Gastroesophageal sphincter (tissue), 4 donors: ENCODE measurements at regions not wholly inside any gene's neighbourhood (a gene's known extent, or its start where the extent isn't known, plus 50 kb on each side); places are given as distances from the start of the nearest gene placed in this dataset.

Experiments
- ATAC-seq: fragments of 150-250 bp; one replicate; pipeline ENCODE4 v1.9.1; 2016; ENCODE audit warnings: mild to moderate bottlenecking, moderate library complexity
- H3K27ac ChIP-seq, 4 donors: fragments of 200-600 bp; sonication (generic) in 3 of 4; 1 replicate in 3 of 4; 2 replicates in 1 of 4; pipeline ENCODE4 v1.5.1; 2016 to 2019
- H3K27me3 ChIP-seq: fragments of 200-600 bp; sonication (generic); one replicate; pipeline ENCODE4 v1.5.1; 2019
- H3K36me3 ChIP-seq, 2 donors: fragments of 200-600 bp; sonication (generic); one replicate each; pipeline ENCODE4 v1.5.1; 2019; ENCODE audit warnings: control low read depth in 1 of 2
- H3K4me1 ChIP-seq, 3 donors: fragments of 200-600 bp; sonication (generic); 1 replicate in 2 of 3; 2 replicates in 1 of 3; pipeline ENCODE4 v1.5.1; 2016 to 2019; ENCODE audit warnings: control low read depth in 2 of 3
- H3K4me3 ChIP-seq, 2 donors: fragments of 200-600 bp; sonication (generic); one replicate each; pipeline ENCODE4 v1.5.1; 2019; ENCODE audit warnings: mild to moderate bottlenecking in 1 of 2, moderate library complexity in 1 of 2
- H3K9me3 ChIP-seq, 3 donors: fragments of 200-600 bp; sonication (generic); one replicate each; pipeline ENCODE4 v1.5.1; 2017 to 2019; ENCODE audit warnings: control low read depth in 2 of 3
- CTCF ChIP-seq, 4 experiments: fragments of 200-600 bp in 2 of 4; fragments of 450-650 bp in 2 of 4; sonication (generic) in 1 of 4; IDR thresholded peaks; one replicate each; pipeline ENCODE4 v1.5.1; 2017 to 2019; ENCODE audit warnings: antibody characterized with exemption in 4 of 4, mild to moderate bottlenecking in 2 of 4, moderate library complexity in 2 of 4
- EP300 ChIP-seq: sonication (generic); formaldehyde crosslinking; IDR thresholded peaks from one replicate; pipeline ENCODE4 v1.6.1; 2017; ENCODE audit warnings: antibody characterized with exemption, mild to moderate bottlenecking
- POLR2A ChIP-seq, 2 donors: fragments of 450-650 bp; IDR thresholded peaks; one replicate each; pipeline ENCODE4 v1.6.1; 2017; ENCODE audit warnings: antibody characterized with exemption in 2 of 2, mild to moderate bottlenecking in 2 of 2, moderate library complexity in 1 of 2
- POLR2AphosphoS5 ChIP-seq: sonication (generic); formaldehyde crosslinking; IDR thresholded peaks from one replicate; pipeline ENCODE4 v1.6.1; 2017; ENCODE audit warnings: antibody characterized with exemption
- WGBS, 2 donors: methylation state at CpG; one replicate each; pipeline ENCODE4 v1.1.5; 2018; ENCODE audit warnings: low coverage in 1 of 2; 5-methylcytosine and 5-hydroxymethylcytosine counted together

GRCh38 chr5:51669095-51669494 lies 285.8 kb downstream of the ISL1 start:
- no peak overlapping the region for H3K4me3 ChIP-seq
- no peaks in the 10 kb centered on the region for H3K36me3 ChIP-seq
- H3K27ac ChIP-seq = no peak overlapping the region
- no peak for ATAC-seq
- 87 to 95% methylated on average over 4 of the region's 4 CpGs for WGBS, 2 donors
- no peaks in the 10 kb centered on the region for H3K4me1 ChIP-seq
- H3K27me3 ChIP-seq = no peaks in the 10 kb centered on the region
- no peak for TF ChIP-seq POLR2AphosphoS5
- no peak for TF ChIP-seq POLR2A (IDR thresholded peaks at IDR 0.05)
- no peak for TF ChIP-seq EP300
- TF ChIP-seq CTCF (IDR thresholded peaks at IDR 0.05) = no peak
- no peaks in the 10 kb centered on the region for H3K9me3 ChIP-seq

GRCh38 chr5:51678330-51678729 lies 295.1 kb downstream of the ISL1 start:
- Histone ChIP-seq H3K4me1 (no peaks in the 10 kb centered on the region), H3K4me3 (no peak overlapping the region), H3K27ac (no peak overlapping the region), H3K36me3 (no peaks in the 10 kb centered on the region), H3K27me3 (no peaks in the 10 kb centered on the region), H3K9me3 (no peaks in the 10 kb centered on the region)
- no peak for ATAC-seq
- no peak for TF ChIP-seq POLR2A (IDR thresholded peaks at IDR 0.05)
- no peak for TF ChIP-seq CTCF (IDR thresholded peaks at IDR 0.05)
- no peak for TF ChIP-seq EP300
- no peak for TF ChIP-seq POLR2AphosphoS5
- 54 to 75% methylated on average over 3 of the region's 3 CpGs for WGBS, 2 donors

- Histone ChIP-seq H3K36me3 (no peaks in the 10 kb centered on the region), H3K4me1 (no peaks in the 10 kb centered on the region), H3K27me3 (no peaks in the 10 kb centered on the region), H3K27ac (no peak overlapping the region), H3K9me3 (no peaks in the 10 kb centered on the region), H3K4me3 (no peak overlapping the region)
- TF ChIP-seq CTCF (IDR thresholded peaks at IDR 0.05) (no peak), EP300 (no peak), POLR2A (IDR thresholded peaks at IDR 0.05) (no peak), POLR2AphosphoS5 (no peak)
- ATAC-seq = no peak
These were observed 296.0 kb downstream of the ISL1 start for GRCh38 chr5:51679286-51679685.

- H3K9me3 ChIP-seq = no peaks in the 10 kb centered on the region
- 46 to 74% methylated on average over 2 of the region's 2 CpGs for WGBS, 2 donors
- peak in 1 of 4 experiments; percentile 11 for TF ChIP-seq CTCF (IDR thresholded peaks at IDR 0.05)
- TF ChIP-seq POLR2A (IDR thresholded peaks at IDR 0.05) = no peak
- no peak for TF ChIP-seq EP300
- H3K27ac ChIP-seq = no peak overlapping the region
- H3K4me3 ChIP-seq = no peak overlapping the region
- H3K27me3 ChIP-seq = no peaks in the 10 kb centered on the region
- ATAC-seq = no peak
- H3K36me3 ChIP-seq = no peaks in the 10 kb centered on the region
- no peaks in the 10 kb centered on the region for H3K4me1 ChIP-seq
These were observed 301.6 kb downstream of the ISL1 start for GRCh38 chr5:51684794-51685355.

- no peak overlapping the region for H3K4me3 ChIP-seq
- no peak overlapping the region for H3K27ac ChIP-seq
- no peaks in the 10 kb centered on the region for H3K9me3 ChIP-seq
- H3K36me3 ChIP-seq = no peaks in the 10 kb centered on the region
- ATAC-seq = no peak
- no peaks in the 10 kb centered on the region for H3K27me3 ChIP-seq
- no peak for TF ChIP-seq POLR2A (IDR thresholded peaks at IDR 0.05)
- no peak for TF ChIP-seq CTCF (IDR thresholded peaks at IDR 0.05)
- no peak for TF ChIP-seq POLR2AphosphoS5
- TF ChIP-seq EP300 = no peak
- no peaks in the 10 kb centered on the region for H3K4me1 ChIP-seq
- 69 to 84% methylated on average over 3 of the region's 3 CpGs for WGBS, 2 donors
These were observed 302.2 kb downstream of the ISL1 start for GRCh38 chr5:51685419-51685818.
